ENCODE measurements at regions not wholly inside any gene's neighbourhood (a gene's known extent, or its start where the extent isn't known, plus 50 kb on each side); places are given as distances from the start of the nearest gene placed in this dataset.

- TF ChIP-seq POLR2A (IDR thresholded peaks at IDR 0.05; ENCODE audit: low read depth, low read length) = no peak
- no peak for FAIRE-seq
- no peak for DNase-seq (ENCODE audit: insufficient read length, low spot score)
Measured at GRCh38 chr9:12631866-12632265, 61.3 kb upstream of the TYRP1 start.

GRCh38 chr9:12633016-12633765 lies 60.0 kb upstream of the TYRP1 start:
- no peak for DNase-seq (ENCODE audit: insufficient read length, low spot score)
- no peak for TF ChIP-seq POLR2A (IDR thresholded peaks at IDR 0.05; ENCODE audit: low read depth, low read length)
- FAIRE-seq = no peak

GRCh38 chr9:12640016-12640587 lies 53.1 kb upstream of the TYRP1 start:
- TF ChIP-seq POLR2A (IDR thresholded peaks at IDR 0.05; ENCODE audit: low read depth, low read length) = no peak
- DNase-seq (ENCODE audit: insufficient read length, low spot score) (no peak), FAIRE-seq (peak; percentile 73)

GRCh38 chr9:12640866-12641636 lies 52.1 kb upstream of the TYRP1 start:
- no peak for TF ChIP-seq POLR2A (IDR thresholded peaks at IDR 0.05; ENCODE audit: low read depth, low read length)
- no peak for DNase-seq (ENCODE audit: insufficient read length, low spot score)
- FAIRE-seq = no peak

Measured in H54 (cell line).